ENCODE measurements at regions not wholly inside any gene's neighbourhood (a gene's known extent, or its start where the extent isn't known, plus 50 kb on each side); places are given as distances from the start of the nearest gene placed in this dataset.

DNA sequence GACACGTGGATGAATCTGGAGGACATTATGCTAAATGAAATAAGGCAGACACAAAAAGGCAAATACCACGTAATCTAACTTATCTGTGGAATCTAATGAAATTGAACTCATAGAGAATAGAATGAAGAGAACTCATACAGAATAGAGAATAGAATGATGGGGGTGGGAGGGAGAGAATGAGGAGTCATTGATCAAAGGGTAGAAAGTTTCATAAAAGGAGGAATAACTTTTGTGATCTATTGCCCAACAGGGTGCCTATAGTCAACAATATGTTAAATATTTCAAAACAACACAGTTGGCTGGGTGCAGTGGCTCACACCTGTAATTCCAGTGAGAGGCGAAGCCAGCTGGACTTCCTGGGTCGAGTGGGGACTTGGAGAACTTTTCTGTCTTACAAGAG, 54.9 kb upstream of the ZNF169 start:
- Mint-ChIP-seq H3K9me3 (peaks cover 0 to 21% (median 12%) of the 10 kb centered on the region in 11 donors), H3K4me1 (peaks cover 0 to 6% (median 0%) of the 10 kb centered on the region in 7 donors), H3K27ac (no peak overlapping the region), H3K4me3 (no peak overlapping the region), H3K27me3 (peaks cover 0 to 8% (median 0%) of the 10 kb centered on the region in 5 donors), H3K36me3 (peaks cover 0 to 17% (median 12%) of the 10 kb centered on the region in 5 donors)
- intact Hi-C loops (cut with micrococcal nuclease), result no loop called here
- Histone ChIP-seq H3K4me1 (ENCODE audit: control insufficient read depth in 2 of 2, insufficient read depth in 2 of 2, low read length in 2 of 2) (no peaks in the 10 kb centered on the region), H3K9me3 (ENCODE audit: control insufficient read depth in 2 of 3, low read length in 3 of 3) (peaks cover 0 to 6% (median 0%) of the 10 kb centered on the region in 3 experiments), H3K27ac (ENCODE audit: low read depth, low read length) (no peak overlapping the region), H3K4me3 (ENCODE audit: low read length) (no peak overlapping the region), H3K36me3 (ENCODE audit: control insufficient read depth in 2 of 3, insufficient read depth in 3 of 3, low read length in 3 of 3) (no peaks in the 10 kb centered on the region), H3K27me3 (ENCODE audit: control insufficient read depth in 2 of 2, insufficient read depth in 2 of 2, low read length in 2 of 2) (no peaks in the 10 kb centered on the region)
- ChIA-PET POLR2A (no interaction called here), CTCF (interaction anchor here (0.7 to 0.9 kb wide), 2 partner anchors 10 to 14 kb away, joined by 4 to 5 read pairs; no protein-coding TSS in a partner anchor)
- DNase-seq (no peak), ATAC-seq (no peak)

DNA sequence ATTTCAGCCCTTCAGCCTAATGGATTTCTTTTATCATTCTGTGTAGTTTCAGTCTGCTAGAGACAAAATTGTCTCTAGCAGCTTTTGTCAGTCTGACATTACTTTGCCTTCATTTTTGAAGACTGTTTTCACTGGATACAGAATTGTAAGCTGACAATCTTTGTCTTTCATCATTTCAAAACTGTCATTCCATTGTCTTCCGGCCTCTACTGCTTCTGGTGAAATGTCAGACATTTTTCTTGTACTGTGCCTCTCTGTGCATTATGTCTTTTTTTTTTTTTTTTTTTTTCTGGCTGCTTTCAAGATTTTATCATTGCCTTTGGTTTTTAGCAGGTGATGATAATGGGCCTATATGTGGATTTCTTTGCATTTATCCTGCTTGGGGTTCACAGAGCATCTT, 51.3 kb upstream of the ZNF169 start:
- Histone ChIP-seq H3K4me1 (ENCODE audit: control insufficient read depth in 2 of 2, insufficient read depth in 2 of 2, low read length in 2 of 2) (no peaks in the 10 kb centered on the region), H3K36me3 (ENCODE audit: control insufficient read depth in 2 of 3, insufficient read depth in 3 of 3, low read length in 3 of 3) (no peaks in the 10 kb centered on the region), H3K4me3 (ENCODE audit: low read length) (no peak overlapping the region), H3K27me3 (ENCODE audit: control insufficient read depth in 2 of 2, insufficient read depth in 2 of 2, low read length in 2 of 2) (no peaks in the 10 kb centered on the region), H3K9me3 (ENCODE audit: control insufficient read depth in 2 of 3, low read length in 3 of 3) (peaks cover 0 to 6% (median 0%) of the 10 kb centered on the region in 3 experiments), H3K27ac (ENCODE audit: low read depth, low read length) (no peak overlapping the region)
- DNase-seq (no peak), ATAC-seq (no peak)
- Mint-ChIP-seq H3K27me3 (peaks cover 0 to 8% (median 7%) of the 10 kb centered on the region in 5 donors), H3K36me3 (peaks cover 0 to 7% (median 0%) of the 10 kb centered on the region in 5 donors), H3K27ac (no peak overlapping the region), H3K4me1 (no peaks in the 10 kb centered on the region), H3K9me3 (peaks cover 0 to 21% (median 11%) of the 10 kb centered on the region in 11 donors), H3K4me3 (no peak overlapping the region)
- CTCF ChIA-PET, result interaction anchor here (1.0 kb wide), 1 partner anchor 152 kb away, joined by 3 read pairs; no protein-coding TSS in a partner anchor
- intact Hi-C loops (cut with micrococcal nuclease), result no loop called here
- POLR2A ChIA-PET, result no interaction called here

Small RNAs in the stretch of these regions (microRNA-seq; reads per million reads assigned to microRNA genes)
- gene MIRLET7A1 (ENCODE audit: borderline microRNAs expressed) (134 reads per million, percentile 56 among the genes with 10 or more reads in this experiment), gene MIRLET7D (ENCODE audit: borderline microRNAs expressed) (5,532 reads per million, percentile 92 among the genes with 10 or more reads in this experiment), gene MIRLET7F1 (ENCODE audit: borderline microRNAs expressed) (451 reads per million, percentile 71 among the genes with 10 or more reads in this experiment)
